Esophagus squamous epithelium (tissue), 5 donors: ENCODE measurements at regions not wholly inside any gene's neighbourhood (a gene's known extent, or its start where the extent isn't known, plus 50 kb on each side); places are given as distances from the start of the nearest gene placed in this dataset.

ENCODE experiments used
- DNase-seq: peaks from one replicate; lab custom pipeline; 2025; lab: John Stamatoyannopoulos, UW
- H3K27ac ChIP-seq, 4 donors: fragments of 200-600 bp; sonication (generic); one replicate each; pipeline ENCODE4 v1.5.1; 2016 to 2019; ENCODE audit warnings: mild to moderate bottlenecking in 1 of 4
- H3K27me3 ChIP-seq, 4 donors: fragments of 200-600 bp; sonication (generic); 1 replicate in 3 of 4; 2 replicates in 1 of 4; pipeline versions ENCODE4 v1.5.1 to v1.6.0; 2017 to 2021; ENCODE audit warnings: antibody characterized with exemption in 1 of 4
- H3K36me3 ChIP-seq, 3 donors: fragments of 200-600 bp; sonication (generic); one replicate each; pipeline ENCODE4 v1.5.1; 2016 to 2019
- H3K4me1 ChIP-seq, 3 donors: fragments of 200-600 bp; sonication (generic); one replicate each; pipeline ENCODE4 v1.5.1; 2017 to 2019
- H3K4me3 ChIP-seq, 4 donors: fragments of 200-600 bp; sonication (generic); 1 replicate in 3 of 4; 2 replicates in 1 of 4; pipeline ENCODE4 v1.5.1; 2016 to 2019; ENCODE audit warnings: mild to moderate bottlenecking in 2 of 4, moderate library complexity in 1 of 4
- H3K9me3 ChIP-seq, 3 donors: fragments of 200-600 bp; sonication (generic); one replicate each; pipeline ENCODE4 v1.5.1; 2016 to 2019
- CTCF ChIP-seq, 6 experiments: fragments of 450-650 bp in 4 of 6; fragments of 200-600 bp in 2 of 6; sonication (generic) in 2 of 6; IDR thresholded peaks; one replicate each; pipeline ENCODE4 v1.5.1; 2016 to 2019; ENCODE audit warnings: antibody characterized with exemption in 6 of 6, mild to moderate bottlenecking in 4 of 6, moderate library complexity in 4 of 6
- POLR2A ChIP-seq, 4 donors: fragments of 450-650 bp; IDR thresholded peaks; one replicate each; pipeline ENCODE4 v1.6.1; 2017; ENCODE audit warnings: antibody characterized with exemption in 4 of 4, mild to moderate bottlenecking in 4 of 4, moderate library complexity in 3 of 4
- WGBS, 2 donors: methylation state at CpG; one replicate each; pipeline ENCODE4 v1.1.5; 2018; 5-methylcytosine and 5-hydroxymethylcytosine counted together
- intact Hi-C: fragments of 100-400 bp; cut with DNase I; formaldehyde crosslinking; loops from one replicate; pipeline ENCODE4 v1.15.0; 2022
- donor health status: DM: yes; HTN: yes; CAD: no.

GRCh38 chr4:180840142-180840541 lies 1403.1 kb upstream of the TENM3 start:
- intact Hi-C loops = no loop called here
- Histone ChIP-seq H3K4me3 (no peak overlapping the region), H3K36me3 (no peaks in the 10 kb centered on the region), H3K4me1 (no peaks in the 10 kb centered on the region), H3K9me3 (no peaks in the 10 kb centered on the region), H3K27ac (no peak overlapping the region), H3K27me3 (no peaks in the 10 kb centered on the region)
- 60 to 72% methylated on average over 7 of the region's 7 CpGs for WGBS, 2 donors
- no peak for TF ChIP-seq POLR2A (IDR thresholded peaks at IDR 0.05)
- no peak for TF ChIP-seq CTCF (IDR thresholded peaks at IDR 0.05)
- DNase-seq = no peak

GRCh38 chr4:180850318-180850940 lies 1392.8 kb upstream of the TENM3 start:
- Histone ChIP-seq H3K4me3 (no peak overlapping the region), H3K27ac (no peak overlapping the region), H3K9me3 (no peaks in the 10 kb centered on the region), H3K4me1 (no peaks in the 10 kb centered on the region), H3K27me3 (no peaks in the 10 kb centered on the region), H3K36me3 (no peaks in the 10 kb centered on the region)
- DNase-seq = no peak
- 47 to 57% methylated on average over 4 of the region's 4 CpGs for WGBS, 2 donors
- intact Hi-C loops = no loop called here
- TF ChIP-seq POLR2A (IDR thresholded peaks at IDR 0.05) (no peak), CTCF (IDR thresholded peaks at IDR 0.05) (no peak)

- DNase-seq = no peak
- 68 to 71% methylated on average over 6 of the region's 6 CpGs for WGBS, 2 donors
- intact Hi-C loops = no loop called here
- Histone ChIP-seq H3K27me3 (no peaks in the 10 kb centered on the region), H3K4me3 (no peak overlapping the region), H3K4me1 (no peaks in the 10 kb centered on the region), H3K9me3 (no peaks in the 10 kb centered on the region), H3K36me3 (no peaks in the 10 kb centered on the region), H3K27ac (no peak overlapping the region)
- TF ChIP-seq CTCF (IDR thresholded peaks at IDR 0.05) (no peak), POLR2A (IDR thresholded peaks at IDR 0.05) (no peak)
Measured at GRCh38 chr4:180852738-180853137, 1390.5 kb upstream of the TENM3 start.

- 72 to 82% methylated on average over 2 of the region's 2 CpGs for WGBS, 2 donors
- H3K9me3 ChIP-seq = no peaks in the 10 kb centered on the region
- TF ChIP-seq POLR2A (IDR thresholded peaks at IDR 0.05) = no peak
- no peak for TF ChIP-seq CTCF (IDR thresholded peaks at IDR 0.05)
- no peaks in the 10 kb centered on the region for H3K27me3 ChIP-seq
- no peak overlapping the region for H3K4me3 ChIP-seq
- no peak overlapping the region for H3K27ac ChIP-seq
- no peaks in the 10 kb centered on the region for H3K4me1 ChIP-seq
- intact Hi-C loops = no loop called here
- H3K36me3 ChIP-seq = no peaks in the 10 kb centered on the region
- no peak for DNase-seq
Measured at GRCh38 chr4:180855184-180855583, 1388.0 kb upstream of the TENM3 start.

- Histone ChIP-seq H3K27me3 (no peaks in the 10 kb centered on the region), H3K4me1 (no peaks in the 10 kb centered on the region), H3K27ac (no peak overlapping the region), H3K36me3 (no peaks in the 10 kb centered on the region), H3K9me3 (no peaks in the 10 kb centered on the region), H3K4me3 (no peak overlapping the region)
- TF ChIP-seq CTCF (IDR thresholded peaks at IDR 0.05) = no peak
- TF ChIP-seq POLR2A (IDR thresholded peaks at IDR 0.05) = no peak
- 55 to 66% methylated on average over 2 to 4 of the region's 12 CpGs for WGBS, 2 donors
- intact Hi-C loops = no loop called here
- DNase-seq = no peak
Measured at GRCh38 chr4:180860089-180860720, 1383.0 kb upstream of the TENM3 start.
